Esophagus squamous epithelium (tissue), 4 donors: ENCODE measurements at regions not wholly inside any gene's neighbourhood (a gene's known extent, or its start where the extent isn't known, plus 50 kb on each side); places are given as distances from the start of the nearest gene placed in this dataset.

ENCODE experiments used
- CTCF ChIP-seq, 6 experiments: fragments of 450-650 bp in 4 of 6; fragments of 200-600 bp in 2 of 6; sonication (generic) in 2 of 6; IDR thresholded peaks; one replicate each; pipeline ENCODE4 v1.5.1; 2016 to 2019; ENCODE audit warnings: antibody characterized with exemption in 6 of 6, mild to moderate bottlenecking in 4 of 6, moderate library complexity in 4 of 6
- POLR2A ChIP-seq, 4 donors: fragments of 450-650 bp; IDR thresholded peaks; one replicate each; pipeline ENCODE4 v1.6.1; 2017; ENCODE audit warnings: antibody characterized with exemption in 4 of 4, mild to moderate bottlenecking in 4 of 4, moderate library complexity in 3 of 4

GRCh38 chr16:66289051-66289680, 77.3 kb upstream of the CDH5 start:
- TF ChIP-seq CTCF (IDR thresholded peaks at IDR 0.05) = no peak
- TF ChIP-seq POLR2A (IDR thresholded peaks at IDR 0.05) = no peak
